HG02840 (cell line): ENCODE measurements at regions not wholly inside any gene's neighbourhood (a gene's known extent, or its start where the extent isn't known, plus 50 kb on each side); places are given as distances from the start of the nearest gene placed in this dataset.

Experiments used
- ATAC-seq: cut with Tn5 transposase; IDR thresholded peaks from one replicate; pipeline ENCODE4 v1.9.1; 2021; ENCODE audit warnings: mild to moderate bottlenecking, moderate library complexity, moderate number of reproducible peaks; ENCODE audit not compliant: unreplicated experiment, low FRiP score

DNA sequence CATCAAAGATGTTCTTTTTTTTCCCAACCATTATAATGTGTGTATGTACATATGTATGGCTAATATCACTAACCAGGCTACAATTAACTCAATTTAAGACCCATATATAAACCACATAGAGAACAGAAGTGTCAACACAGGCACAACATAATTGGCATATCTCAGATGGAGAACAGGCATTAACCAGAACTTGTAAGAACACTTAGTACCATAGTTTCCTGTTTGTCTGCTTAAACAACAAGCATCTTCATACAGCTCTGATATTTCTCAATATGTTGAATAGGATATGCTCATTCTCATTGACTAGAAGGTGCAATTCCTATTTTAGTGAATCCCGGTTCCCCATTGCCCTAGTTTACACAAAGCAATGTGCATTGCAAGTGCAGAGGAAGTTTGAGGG is 116.9 kb upstream of the EDNRB start:
- no peak for ATAC-seq

DNA sequence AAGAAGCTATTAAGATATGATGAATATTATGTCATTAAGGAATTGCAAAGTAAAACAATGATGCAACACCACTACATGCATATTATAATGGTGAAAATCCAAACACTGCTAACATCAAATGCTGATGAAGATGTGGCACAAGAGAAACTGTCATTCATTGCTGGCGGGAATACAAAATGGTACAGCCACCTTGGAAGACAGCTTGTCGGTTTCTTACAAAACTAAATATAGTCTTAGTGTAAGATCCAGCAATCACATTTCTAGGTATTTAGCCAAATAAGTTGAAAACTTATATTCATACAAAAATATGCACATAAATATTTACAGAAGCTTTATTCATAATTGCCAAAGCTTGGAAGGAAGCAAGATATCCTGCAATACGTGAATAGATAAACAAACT is 114.9 kb upstream of the EDNRB start:
- ATAC-seq, result no peak

DNA sequence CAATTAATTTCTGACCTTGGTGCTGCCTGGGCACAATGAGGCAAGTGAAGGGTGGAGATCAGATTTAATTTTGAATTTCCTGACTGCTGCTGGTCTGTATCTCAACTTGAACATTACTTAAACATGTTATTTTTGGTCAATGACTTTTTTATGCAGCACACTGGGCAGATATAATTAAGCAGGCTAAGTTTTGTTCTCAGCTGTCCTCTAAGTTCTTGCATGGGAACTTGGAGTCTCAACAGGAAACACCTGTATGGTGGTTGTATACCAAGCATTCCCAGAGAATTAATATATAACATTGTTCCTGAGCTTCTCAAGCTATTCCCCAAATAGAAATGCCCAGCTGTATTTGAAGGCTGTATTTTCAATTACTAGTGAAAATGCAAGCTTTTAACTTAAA is 113.5 kb upstream of the EDNRB start:
- ATAC-seq, result no peak

- ATAC-seq, result no peak
Observed at GRCh38 chr13:78030341-78030896, 111.8 kb upstream of the EDNRB start.

DNA sequence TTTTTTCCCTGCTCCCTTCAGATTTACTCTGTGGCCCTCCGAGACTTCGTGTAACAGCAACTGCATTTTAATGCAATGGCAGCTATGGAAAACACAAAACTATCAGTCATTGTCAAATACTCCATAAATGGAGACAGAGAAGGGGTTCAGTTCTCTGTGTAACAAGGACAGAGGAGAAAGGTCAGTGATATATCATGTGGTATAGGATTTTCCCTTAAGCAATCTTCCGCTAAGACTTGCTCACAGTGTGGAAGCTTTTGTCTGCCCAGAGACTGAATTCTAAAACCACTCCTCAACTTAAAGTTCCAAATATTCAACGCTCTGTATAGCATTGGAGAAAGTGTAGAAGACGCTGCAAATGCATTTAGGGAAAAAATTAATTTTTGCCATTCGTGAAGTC is 111.3 kb upstream of the EDNRB start:
- no peak for ATAC-seq

DNA sequence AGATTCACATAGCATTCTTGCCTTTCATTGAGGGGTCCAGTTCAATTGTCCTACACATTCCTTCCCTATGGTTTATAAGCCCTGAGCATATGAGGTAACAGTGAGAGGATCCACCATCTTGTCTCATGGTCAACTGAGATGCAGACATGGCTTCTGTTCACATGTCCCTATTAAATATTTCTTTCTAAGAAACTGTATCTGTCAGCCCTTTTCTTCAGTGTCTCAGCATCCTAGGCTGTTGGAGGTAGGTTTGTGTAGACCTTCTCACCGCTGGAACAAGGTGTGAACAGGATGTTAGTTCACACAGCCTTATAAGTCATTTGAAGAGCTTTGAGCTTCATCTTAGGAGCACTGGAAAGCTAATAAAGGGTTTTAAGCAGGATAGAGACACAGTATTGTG is 110.3 kb upstream of the EDNRB start:
- ATAC-seq, result no peak

GRCh38 chr13:78024996-78025395 is 106.4 kb upstream of the EDNRB start:
- ATAC-seq, result no peak

DNA sequence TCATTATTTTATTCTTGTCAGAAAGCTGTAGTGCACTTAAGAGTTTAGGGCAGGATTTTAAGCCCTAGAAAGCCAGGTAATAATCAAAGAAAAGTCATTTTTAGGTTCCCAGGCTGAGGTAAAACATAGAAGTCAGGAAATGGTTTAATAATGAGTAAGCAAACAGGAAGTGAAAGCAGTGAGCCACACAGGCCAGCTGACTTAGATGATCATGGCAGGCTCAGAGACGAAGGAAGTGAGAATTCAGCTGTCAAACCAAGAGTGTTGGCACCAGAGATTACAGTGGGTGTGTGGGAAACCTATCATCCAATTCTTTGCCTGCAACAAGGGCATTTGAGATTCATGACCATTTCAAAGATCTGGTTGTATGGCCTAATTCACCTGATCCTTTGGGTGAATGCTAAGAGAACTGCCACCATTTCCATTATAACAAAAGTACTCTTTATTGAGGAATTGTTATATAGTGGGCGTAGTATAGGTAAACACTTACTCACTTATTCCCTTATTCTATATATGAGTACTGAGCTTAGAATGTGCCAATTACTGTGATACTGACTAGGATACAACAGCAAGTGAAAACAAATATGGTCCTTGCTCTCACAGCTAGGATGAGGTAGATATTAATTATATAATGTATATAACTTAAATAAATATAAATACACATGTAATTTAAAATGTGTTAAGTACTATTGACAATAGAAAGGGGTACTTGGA is 103.7 kb upstream of the EDNRB start:
- peak; percentile 100 for ATAC-seq

- ATAC-seq, result no peak
Observed at GRCh38 chr13:78020861-78021260, 102.2 kb upstream of the EDNRB start.

DNA sequence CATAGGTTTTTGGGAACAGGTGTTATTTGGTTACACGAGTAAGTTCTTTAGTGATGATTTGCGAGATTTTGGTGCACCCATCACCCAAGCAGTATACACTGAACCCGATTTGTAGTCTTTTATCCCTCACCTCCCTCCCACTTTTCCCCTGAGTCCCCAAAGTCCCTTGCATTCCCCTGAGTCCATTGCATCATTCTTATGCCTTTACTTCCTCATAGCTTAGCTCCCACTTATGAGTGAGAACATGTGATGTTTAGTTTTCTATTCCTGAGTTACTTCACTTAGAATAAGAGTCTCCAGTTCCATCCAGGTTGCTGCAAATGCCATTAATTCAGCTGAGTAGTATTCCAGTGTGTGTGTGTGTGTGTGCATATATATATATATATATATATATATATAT is 97.2 kb upstream of the EDNRB start:
- ATAC-seq, result no peak

DNA sequence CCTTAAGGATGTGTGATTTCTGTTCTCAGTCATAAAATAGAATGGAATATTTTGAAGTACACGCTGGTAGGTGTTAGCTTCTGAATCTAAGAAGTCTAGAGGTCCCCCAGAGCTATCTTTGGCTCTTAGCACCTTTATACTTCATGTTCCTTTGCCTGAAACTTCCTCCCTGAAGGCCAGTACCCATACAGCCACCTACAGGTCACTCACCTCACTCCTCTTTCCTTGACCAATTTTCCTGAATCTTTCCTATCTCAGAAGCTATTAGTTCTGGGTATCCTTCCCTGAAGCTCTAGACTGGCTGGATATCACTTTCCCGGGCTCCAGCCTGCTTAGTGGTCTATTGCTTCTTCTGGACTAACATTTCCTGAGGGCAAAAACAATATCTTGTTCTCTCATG is 93.4 kb upstream of the EDNRB start:
- ATAC-seq, result no peak

GRCh38 chr13:78004821-78005220 is 86.2 kb upstream of the EDNRB start:
- no peak for ATAC-seq

DNA sequence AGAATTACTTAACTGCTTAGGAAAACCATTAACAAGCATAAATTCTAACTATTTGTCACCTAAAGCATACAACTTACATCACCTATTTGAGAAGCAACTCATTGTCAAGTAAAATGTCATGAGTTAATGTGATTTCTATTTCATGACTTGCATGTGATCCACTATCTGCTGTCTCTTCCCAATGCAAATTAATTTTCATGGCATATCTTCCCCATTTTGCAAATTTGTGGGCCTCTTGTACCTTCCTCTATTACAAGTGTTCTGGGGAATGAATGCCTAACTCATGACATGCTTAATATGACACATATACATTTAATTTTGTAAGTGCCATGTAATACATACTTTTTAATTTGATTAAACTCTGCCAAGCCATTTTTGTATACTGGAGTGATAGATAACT is 81.1 kb upstream of the EDNRB start:
- no peak for ATAC-seq

GRCh38 chr13:77994166-77994565 is 75.5 kb upstream of the EDNRB start:
- no peak for ATAC-seq

GRCh38 chr13:77991003-77991402 is 72.4 kb upstream of the EDNRB start:
- ATAC-seq, result no peak

DNA sequence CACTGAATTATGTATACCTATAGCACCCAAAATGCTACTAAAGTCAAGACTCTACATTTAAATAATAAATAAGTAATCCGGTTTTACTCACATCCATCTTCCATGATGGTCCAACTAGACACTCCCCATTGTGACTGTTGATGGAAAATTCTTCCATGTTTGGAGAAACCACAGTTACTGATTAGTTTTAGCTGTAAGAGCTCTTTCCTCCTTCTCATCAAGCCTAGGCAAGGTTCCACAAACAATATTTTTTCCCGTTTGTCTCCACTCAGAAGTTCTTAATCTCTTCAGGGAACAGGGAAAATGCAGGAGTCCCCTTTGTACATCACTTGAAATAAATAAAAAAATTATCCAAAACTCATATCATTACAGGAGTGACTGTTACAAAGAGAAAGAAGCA is 70.7 kb upstream of the EDNRB start:
- no peak for ATAC-seq

DNA sequence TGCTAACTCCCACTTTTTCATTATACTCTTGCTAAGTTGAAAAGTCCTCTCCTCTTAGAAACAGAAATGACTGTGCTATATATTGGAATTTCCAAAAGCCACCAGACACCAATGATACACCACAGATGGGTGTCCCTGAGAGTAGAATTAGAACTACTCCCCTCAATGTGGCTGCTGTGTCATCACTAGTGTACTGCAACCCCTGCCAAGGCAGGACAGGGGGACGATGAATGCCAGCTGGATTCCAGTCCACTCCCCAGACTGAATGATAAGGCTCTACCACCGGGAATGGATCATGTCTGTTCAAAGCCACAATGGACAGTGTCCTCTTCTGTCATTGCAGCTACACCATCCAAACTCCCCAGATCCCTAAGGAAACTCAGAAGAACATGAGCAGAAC is 69.7 kb upstream of the EDNRB start:
- no peak for ATAC-seq

DNA sequence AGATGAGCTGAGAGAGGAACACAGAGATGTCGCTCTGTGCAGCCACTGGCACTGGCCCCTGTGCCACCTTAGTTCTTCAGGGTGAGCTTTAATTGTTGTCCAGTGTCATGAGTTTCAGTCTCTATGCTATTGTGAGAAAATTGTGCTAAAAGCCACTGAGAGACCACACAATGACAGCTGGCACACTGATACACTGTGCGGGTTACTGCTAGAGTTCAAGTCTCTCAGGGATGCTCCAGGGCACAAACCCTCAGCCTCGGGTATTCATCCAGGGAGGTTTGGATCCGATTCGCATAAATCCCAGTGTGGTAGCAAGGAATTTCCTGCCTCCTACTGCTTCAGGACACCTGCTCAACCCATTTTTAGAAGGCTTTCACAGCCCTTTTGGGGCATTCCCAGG is 68.1 kb upstream of the EDNRB start:
- no peak for ATAC-seq

GRCh38 chr13:77985866-77986636 is 67.4 kb upstream of the EDNRB start:
- ATAC-seq, result no peak

- no peak for ATAC-seq
Observed at GRCh38 chr13:77981281-77981881, 62.8 kb upstream of the EDNRB start.

DNA sequence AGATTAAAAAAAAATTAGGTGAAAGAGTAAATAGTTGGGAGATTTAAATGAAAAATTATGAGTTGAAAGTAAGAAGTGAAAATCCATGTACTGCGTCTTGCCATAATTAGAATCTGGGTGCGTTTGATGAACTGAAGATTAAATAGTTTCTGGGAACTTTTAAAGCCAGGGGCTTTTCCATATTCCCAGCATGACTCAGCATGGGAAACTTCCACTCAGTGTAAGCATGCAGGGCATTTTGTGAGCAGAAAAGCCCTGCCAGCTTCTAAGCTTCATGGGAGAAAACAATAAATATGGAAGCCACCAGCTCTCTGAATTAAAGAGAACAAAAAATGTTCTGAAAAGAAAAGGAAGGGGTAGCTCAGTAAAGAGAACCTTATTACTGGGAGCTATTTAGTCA is 62.0 kb upstream of the EDNRB start:
- no peak for ATAC-seq
